AG09309 (cell line): ENCODE measurements at regions not wholly inside any gene's neighbourhood (a gene's known extent, or its start where the extent isn't known, plus 50 kb on each side); places are given as distances from the start of the nearest gene placed in this dataset.
"Not testable (repeated sequence)": the region's sequence is repeated elsewhere in the genome, so short reads cannot be mapped to it uniquely, and the experiment has no call there.

Experiments
- DNase-seq: peaks from one replicate; pipeline ENCODE4 v3.0.0-alpha.2; 2010; ENCODE audit warnings: low read depth
- H3K4me3 ChIP-seq: 2 replicates; pipeline ENCODE4 v1.5.1; 2011; ENCODE audit warnings: mild to moderate bottlenecking, low read depth, low read length, moderate library complexity; ENCODE audit not compliant: control insufficient read depth
- TF ChIP-seq, protein P1 (sequence below): IDR thresholded peaks from 2 replicates; pipeline ENCODE4 v1.5.1; 2011; ENCODE audit warnings: mild to moderate bottlenecking, low read depth, low read length, inconsistent platforms; ENCODE audit not compliant: insufficient read depth, control insufficient read depth; ENCODE audit errors: missing control alignments

DNA sequence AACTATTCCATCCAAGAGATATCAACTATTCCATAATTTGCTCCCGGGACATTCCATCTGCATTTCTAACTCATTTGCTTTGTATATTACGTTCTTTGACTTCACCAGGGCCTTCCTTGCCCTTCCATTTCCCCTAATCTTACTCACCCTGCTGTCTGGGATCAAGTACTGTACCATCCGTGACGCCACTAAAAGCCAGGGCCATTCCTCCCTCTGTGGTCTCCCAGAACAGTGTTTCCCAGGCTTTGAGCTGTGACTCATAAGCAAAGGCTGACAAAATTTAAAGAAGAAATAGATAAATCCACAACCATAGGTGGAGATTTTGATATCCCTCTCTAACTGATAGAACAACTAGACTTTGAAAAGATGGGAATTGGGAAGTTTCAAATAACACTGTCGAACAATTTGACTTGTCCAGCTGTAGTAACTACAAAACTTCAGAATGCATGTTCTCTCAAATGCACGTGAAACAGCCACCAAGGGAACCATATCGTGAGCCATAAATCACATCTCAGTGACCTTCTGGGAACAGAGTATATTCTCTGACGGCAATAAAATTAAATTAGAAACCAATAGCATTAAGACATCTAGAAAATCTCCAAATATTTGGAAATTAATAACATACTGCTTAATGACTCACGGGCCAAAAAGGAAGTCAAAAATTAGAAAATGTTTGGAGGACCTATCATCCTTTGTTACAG, 501.0 kb downstream of the SETD4 start:
- H3K4me3 ChIP-seq = no peak overlapping the region
- TF ChIP-seq, protein P1, sequence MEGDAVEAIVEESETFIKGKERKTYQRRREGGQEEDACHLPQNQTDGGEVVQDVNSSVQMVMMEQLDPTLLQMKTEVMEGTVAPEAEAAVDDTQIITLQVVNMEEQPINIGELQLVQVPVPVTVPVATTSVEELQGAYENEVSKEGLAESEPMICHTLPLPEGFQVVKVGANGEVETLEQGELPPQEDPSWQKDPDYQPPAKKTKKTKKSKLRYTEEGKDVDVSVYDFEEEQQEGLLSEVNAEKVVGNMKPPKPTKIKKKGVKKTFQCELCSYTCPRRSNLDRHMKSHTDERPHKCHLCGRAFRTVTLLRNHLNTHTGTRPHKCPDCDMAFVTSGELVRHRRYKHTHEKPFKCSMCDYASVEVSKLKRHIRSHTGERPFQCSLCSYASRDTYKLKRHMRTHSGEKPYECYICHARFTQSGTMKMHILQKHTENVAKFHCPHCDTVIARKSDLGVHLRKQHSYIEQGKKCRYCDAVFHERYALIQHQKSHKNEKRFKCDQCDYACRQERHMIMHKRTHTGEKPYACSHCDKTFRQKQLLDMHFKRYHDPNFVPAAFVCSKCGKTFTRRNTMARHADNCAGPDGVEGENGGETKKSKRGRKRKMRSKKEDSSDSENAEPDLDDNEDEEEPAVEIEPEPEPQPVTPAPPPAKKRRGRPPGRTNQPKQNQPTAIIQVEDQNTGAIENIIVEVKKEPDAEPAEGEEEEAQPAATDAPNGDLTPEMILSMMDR = peak; percentile 3
- peak; percentile 90 for DNase-seq

DNA sequence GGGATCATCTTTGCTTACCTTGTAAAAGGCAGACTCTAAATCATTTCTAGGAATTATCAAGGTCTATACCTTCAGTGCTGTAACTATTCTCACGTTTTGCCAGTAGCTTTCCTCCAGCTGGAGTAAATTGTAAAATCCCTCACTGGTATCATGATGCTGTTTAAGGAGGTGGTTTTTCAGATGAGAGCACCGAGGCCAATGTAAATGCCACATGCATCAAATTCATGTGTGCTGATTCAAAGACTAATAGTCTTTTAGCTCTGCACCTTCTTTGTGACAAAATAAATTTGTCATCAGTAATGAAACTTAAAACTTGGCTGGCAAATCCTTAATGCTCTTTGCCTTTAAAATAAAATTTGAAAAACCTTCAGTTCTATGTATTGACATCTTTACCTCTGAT, 503.8 kb downstream of the SETD4 start:
- TF ChIP-seq, protein P1 = no peak
- DNase-seq = no peak
- H3K4me3 ChIP-seq = no peak overlapping the region

DNA sequence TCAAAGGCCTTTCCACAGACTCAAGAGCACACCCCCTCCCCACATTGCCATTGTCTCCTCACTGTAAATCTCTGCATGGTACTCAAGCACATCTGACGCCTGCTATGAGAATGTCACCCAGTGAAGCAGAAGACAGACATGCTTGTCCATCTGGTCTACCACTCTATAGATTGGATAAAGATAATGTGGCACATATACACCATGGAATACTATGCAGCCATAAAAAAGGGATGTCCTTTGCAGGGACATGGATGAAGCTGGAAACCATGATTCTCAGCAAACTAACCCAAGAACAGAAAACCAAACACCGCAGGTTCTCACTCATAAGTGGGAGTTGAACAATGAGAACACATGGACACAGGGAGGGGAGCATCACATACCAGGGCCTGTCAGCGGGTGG, 503.4 kb upstream of the RUNX1 start:
- not testable (repeated sequence) for DNase-seq

DNA sequence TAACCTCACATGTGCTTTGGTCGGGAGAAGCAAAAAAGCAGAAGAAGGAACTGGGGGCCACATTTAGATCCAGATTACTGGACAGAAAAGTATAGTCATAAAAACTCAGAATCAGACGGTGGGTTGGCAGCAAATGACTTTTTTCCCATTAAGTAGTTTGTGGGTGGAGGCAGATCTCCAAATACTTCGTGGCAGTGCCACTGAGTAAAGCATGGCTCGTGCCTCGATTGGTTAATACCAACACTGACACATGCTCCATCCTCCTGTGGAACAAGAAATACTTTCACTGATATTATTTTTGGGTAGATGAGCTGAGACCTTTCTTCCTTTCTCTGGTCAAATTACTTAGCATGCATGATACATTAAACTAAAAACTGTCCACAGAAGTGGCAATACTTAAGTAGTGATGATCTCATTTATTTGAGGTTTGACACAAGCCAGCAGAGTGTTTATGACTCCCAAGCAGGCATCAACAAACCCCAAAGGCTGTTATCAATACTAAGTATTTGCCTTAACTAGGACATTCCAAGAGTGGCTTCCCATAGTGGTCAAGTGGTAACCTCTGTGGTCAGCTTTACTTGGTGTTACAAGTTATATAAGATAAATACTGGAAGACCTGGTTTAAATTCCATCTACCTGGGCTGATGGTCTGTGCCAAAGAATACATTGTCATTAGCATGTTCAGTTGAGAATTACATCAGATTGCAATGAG, 500.0 kb upstream of the RUNX1 start:
- DNase-seq = no peak
- H3K4me3 ChIP-seq = no peak overlapping the region

More for the DNA sequence above, 503.4 kb upstream of the RUNX1 start:
- not testable (repeated sequence) for H3K4me3 ChIP-seq

DNA sequence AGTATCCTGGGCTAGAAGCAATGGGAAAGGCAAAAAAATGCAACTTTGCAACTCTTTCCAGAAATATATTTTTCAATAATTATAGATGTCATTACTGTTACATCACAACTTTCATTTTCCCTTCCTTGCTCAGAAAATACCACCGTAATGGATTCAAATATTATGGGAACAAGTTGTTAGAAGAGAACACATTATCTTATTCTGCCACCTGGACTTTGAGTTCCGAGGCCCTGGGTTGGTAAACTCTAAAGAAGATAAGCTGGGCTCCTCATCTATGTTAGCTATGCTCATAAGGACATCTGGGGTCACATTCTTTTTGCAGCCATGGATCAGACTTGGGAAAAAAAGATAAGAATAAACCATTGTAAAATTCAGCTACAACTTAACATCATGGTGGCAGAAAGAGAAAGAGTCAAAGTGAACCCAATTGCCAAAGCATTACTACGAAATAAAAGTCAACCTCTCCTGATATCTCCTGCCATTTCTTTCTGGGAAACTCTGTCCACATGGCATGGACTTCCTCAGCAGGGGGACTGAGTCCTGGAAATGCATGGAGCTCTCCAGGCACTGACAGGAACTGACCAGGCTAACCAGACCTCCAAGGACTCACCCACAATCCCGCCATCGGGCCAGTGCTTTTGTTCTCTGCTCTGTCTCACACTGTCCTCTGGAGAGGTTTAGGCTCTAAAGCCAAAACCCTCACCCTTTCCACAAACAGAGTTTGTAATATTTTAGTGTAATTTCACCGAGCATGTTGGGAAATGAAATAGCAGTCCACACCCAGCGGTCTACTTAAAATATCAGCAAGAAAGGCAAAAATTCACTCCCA, 499.1 kb upstream of the RUNX1 start:
- DNase-seq = no peak
- H3K4me3 ChIP-seq = no peak overlapping the region
- TF ChIP-seq, protein P1 = no peak

More for the DNA sequence above, 500.0 kb upstream of the RUNX1 start:
- TF ChIP-seq, protein P1 = no peak

DNA sequence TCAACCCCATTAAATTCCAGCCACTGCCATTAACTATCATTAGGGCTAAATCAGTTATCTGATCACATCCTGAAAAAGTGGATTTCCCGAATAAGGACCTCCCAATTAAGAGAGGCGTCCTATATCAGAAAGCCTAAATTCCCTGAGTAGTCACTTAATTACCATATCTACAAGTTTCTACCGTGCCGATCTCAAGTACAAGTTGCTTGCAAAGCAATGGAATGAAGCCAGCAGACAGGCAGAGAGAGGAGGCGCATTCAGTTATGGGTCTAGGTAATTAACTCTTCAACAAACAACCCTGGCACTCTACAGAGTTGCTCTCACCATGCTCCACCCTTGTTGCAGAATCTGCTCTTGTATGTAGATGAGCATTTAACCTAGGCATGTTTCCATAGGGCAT, 494.6 kb upstream of the RUNX1 start:
- no peak for DNase-seq
- TF ChIP-seq, protein P1 = no peak

More for the DNA sequence above, 494.6 kb upstream of the RUNX1 start:
- no peak overlapping the region for H3K4me3 ChIP-seq
